ENCODE measurements at regions not wholly inside any gene's neighbourhood (a gene's known extent, or its start where the extent isn't known, plus 50 kb on each side); places are given as distances from the start of the nearest gene placed in this dataset.

DNA sequence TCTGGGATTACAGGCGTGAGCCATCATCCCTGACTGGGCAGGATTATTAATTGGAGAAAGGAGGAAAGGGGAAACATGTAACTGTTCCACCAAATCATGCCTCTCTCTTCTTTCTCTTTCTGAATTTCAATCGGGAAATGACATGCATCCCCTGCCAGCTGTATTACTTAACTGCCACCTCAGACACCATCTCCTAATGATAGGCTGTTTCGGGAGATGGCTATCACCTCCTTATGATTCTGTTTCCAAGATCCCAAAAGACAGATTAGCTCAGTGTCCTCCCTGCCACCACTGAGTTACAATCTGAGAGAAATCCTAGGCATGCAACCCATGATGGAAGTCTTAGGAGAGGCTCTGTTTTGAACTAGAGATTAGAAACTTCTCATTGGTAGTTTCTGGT is 67.5 kb downstream of the MIS18A start:
- Histone ChIP-seq H3K27ac (no peak overlapping the region), H3K4me1 (no peaks in the 10 kb centered on the region), H3K27me3 (no peaks in the 10 kb centered on the region), H3K4me3 (no peak overlapping the region), H3K36me3 (no peaks in the 10 kb centered on the region), H3K9me3 (peaks cover 0 to 6% (median 0%) of the 10 kb centered on the region in 11 donors)
- TF ChIP-seq, protein P1, sequence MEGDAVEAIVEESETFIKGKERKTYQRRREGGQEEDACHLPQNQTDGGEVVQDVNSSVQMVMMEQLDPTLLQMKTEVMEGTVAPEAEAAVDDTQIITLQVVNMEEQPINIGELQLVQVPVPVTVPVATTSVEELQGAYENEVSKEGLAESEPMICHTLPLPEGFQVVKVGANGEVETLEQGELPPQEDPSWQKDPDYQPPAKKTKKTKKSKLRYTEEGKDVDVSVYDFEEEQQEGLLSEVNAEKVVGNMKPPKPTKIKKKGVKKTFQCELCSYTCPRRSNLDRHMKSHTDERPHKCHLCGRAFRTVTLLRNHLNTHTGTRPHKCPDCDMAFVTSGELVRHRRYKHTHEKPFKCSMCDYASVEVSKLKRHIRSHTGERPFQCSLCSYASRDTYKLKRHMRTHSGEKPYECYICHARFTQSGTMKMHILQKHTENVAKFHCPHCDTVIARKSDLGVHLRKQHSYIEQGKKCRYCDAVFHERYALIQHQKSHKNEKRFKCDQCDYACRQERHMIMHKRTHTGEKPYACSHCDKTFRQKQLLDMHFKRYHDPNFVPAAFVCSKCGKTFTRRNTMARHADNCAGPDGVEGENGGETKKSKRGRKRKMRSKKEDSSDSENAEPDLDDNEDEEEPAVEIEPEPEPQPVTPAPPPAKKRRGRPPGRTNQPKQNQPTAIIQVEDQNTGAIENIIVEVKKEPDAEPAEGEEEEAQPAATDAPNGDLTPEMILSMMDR (IDR thresholded peaks at IDR 0.05): no peak
- intact Hi-C loops (cut with DNase I): no loop called here
- ATAC-seq: no peak
- 89 to 94% methylated on average over 3 of the region's 3 CpGs for WGBS, 2 donors
- DNase-seq: no peak

DNA sequence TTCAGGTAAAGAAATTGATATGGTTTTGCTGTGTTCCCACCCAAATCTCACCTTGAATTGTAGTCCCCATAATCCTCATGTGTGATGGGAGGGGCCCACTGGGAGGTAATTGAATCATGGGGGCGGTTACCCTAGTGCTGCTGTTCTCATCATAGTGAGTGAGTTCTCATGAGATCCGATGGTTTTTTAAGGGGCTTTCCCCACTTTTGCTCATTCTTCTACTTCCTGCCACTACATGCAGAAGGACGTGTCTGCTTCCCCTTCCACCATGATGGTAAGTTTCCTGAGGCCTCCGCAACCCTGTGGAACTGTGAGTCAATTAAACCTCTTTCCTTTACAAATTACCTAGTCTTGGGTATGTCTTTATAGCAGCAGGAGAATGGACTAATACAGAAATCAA is 69.3 kb downstream of the MIS18A start:
- TF ChIP-seq, protein P1 (IDR thresholded peaks at IDR 0.05): no peak
- intact Hi-C loops (cut with DNase I): no loop called here
- peaks cover 0 to 10% (median 0%) of the 10 kb centered on the region in 11 donors for H3K9me3 ChIP-seq
- no peaks in the 10 kb centered on the region for H3K27me3 ChIP-seq
- H3K27ac ChIP-seq: no peak overlapping the region
- ATAC-seq (no peak), DNase-seq (no peak)
- no peak overlapping the region for H3K4me3 ChIP-seq
- no peaks in the 10 kb centered on the region for H3K36me3 ChIP-seq
- H3K4me1 ChIP-seq: no peaks in the 10 kb centered on the region
- WGBS, 2 donors: 79 to 86% methylated on average over 4 of the region's 4 CpGs

DNA sequence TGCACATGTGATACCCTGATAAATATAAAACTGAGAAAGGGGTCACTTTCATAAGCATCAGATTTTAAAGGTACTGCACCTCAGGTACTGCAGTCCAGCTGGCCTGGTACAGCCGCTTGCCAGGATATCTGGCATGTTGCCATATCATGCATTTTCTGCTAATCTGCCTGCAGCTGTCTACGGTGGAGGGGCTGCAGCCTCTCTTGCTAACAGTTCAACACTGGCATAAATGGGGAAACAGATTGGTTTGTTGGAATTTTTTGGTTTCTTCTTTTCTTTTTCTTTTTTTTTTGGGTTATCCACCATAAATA is 71.5 kb downstream of the MIS18A start:
- intact Hi-C loops (cut with DNase I): no loop called here
- no peak for DNase-seq
- no peaks in the 10 kb centered on the region for H3K27me3 ChIP-seq
- ATAC-seq: no peak
- H3K9me3 ChIP-seq: peaks cover 0 to 11% (median 0%) of the 10 kb centered on the region in 11 donors
- WGBS, 2 donors: 20 to 23% methylated on average over 2 of the region's 2 CpGs
- H3K27ac ChIP-seq: no peak overlapping the region
- H3K4me3 ChIP-seq: no peak overlapping the region
- H3K36me3 ChIP-seq: no peaks in the 10 kb centered on the region
- H3K4me1 ChIP-seq: no peaks in the 10 kb centered on the region
- TF ChIP-seq, protein P1 (IDR thresholded peaks at IDR 0.05): no peak

DNA sequence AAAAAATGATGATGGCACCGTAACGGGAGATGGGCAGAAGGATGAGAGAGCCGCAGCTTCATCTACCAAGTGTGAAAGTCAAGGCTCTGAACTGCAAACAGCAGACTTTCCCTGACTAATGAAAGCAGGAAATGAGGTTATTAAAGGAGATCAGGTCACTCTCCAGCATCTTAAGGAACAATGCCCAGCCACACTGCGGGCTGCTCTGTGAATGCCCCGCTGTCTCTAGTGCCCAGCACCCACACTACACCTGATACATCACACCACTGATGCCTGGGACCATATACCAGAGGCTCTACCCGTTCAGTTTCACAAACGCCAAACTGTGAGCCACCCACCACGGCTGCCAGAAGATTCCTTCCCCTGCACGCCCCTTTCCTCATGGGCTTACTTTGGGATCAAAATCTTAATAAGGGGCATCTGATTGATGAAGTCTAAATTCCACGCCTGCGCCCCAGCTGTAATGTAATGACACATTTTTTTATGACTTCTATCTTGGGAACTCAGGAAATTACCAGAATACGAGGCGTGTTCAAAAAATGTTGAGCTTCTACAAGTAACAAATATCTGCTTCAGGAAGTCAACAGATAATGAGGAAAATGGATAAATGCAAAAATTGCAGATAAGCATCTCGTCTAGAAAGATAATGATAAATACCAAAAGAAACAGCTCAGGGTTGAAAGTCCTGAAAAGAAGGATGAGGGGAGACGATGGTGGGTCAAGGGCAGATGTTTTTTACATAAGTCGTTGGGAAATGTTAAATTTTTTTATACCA is 72.0 kb downstream of the MIS18A start:
- TF ChIP-seq, protein P1 (IDR thresholded peaks at IDR 0.05): no peak
- no peaks in the 10 kb centered on the region for H3K4me1 ChIP-seq
- peaks cover 0 to 11% (median 0%) of the 10 kb centered on the region in 11 donors for H3K9me3 ChIP-seq
- intact Hi-C loops (cut with DNase I): no loop called here
- no peaks in the 10 kb centered on the region for H3K36me3 ChIP-seq
- DNase-seq (no peak), ATAC-seq (no peak)
- H3K27ac ChIP-seq: no peak overlapping the region
- H3K27me3 ChIP-seq: no peaks in the 10 kb centered on the region
- no peak overlapping the region for H3K4me3 ChIP-seq
- 60 to 63% methylated on average over 16 of the region's 16 CpGs for WGBS, 2 donors
